Activated naive CD4-positive, alpha-beta T cell treated with anti-CD3 and anti-CD28 coated beads, Interleukin-2, amount 10 ng/mL, durations not matched to agents 7 days and 5 days (primary cell): ENCODE measurements at regions not wholly inside any gene's neighbourhood (a gene's known extent, or its start where the extent isn't known, plus 50 kb on each side); places are given as distances from the start of the nearest gene placed in this dataset.
"Not testable (repeated sequence)": the region's sequence is repeated elsewhere in the genome, so short reads cannot be mapped to it uniquely, and the experiment has no call there.

Experiments used
- CTCF ChIA-PET: fragments of 350-600 bp; sonication (Branson Sonifier 250); formaldehyde crosslinking; loops from one replicate; lab custom pipeline; 2021; ENCODE audit warnings: antibody characterized with exemption; lab: Charles Lee
- DNase-seq: peaks from one replicate; pipeline ENCODE4 v3.0.0-alpha.2; 2020
- H3K27ac Mint-ChIP-seq: one replicate; pipeline ENCODE4 v1.8.0; 2021; ENCODE audit warnings: mild to moderate bottlenecking, moderate library complexity, mixed read lengths
- H3K27me3 Mint-ChIP-seq: one replicate; pipeline ENCODE4 v1.8.0; 2021; ENCODE audit warnings: mild to moderate bottlenecking, mixed read lengths
- H3K36me3 Mint-ChIP-seq: one replicate; pipeline ENCODE4 v1.8.0; 2021; ENCODE audit warnings: mixed read lengths
- H3K4me1 Mint-ChIP-seq: one replicate; pipeline ENCODE4 v1.8.0; 2021; ENCODE audit warnings: mixed read lengths
- H3K4me3 Mint-ChIP-seq: one replicate; pipeline ENCODE4 v1.8.0; 2021; ENCODE audit warnings: mild to moderate bottlenecking, moderate library complexity, mixed read lengths
- H3K9me3 Mint-ChIP-seq: one replicate; pipeline ENCODE4 v1.8.0; 2021; ENCODE audit warnings: mixed read lengths

GRCh38 chr5:82506390-82506789, 228.2 kb upstream of the RPS23 start:
- DNase-seq, CTCF ChIA-PET, H3K27ac Mint-ChIP-seq, H3K4me3 Mint-ChIP-seq, H3K9me3 Mint-ChIP-seq, H3K27me3 Mint-ChIP-seq, H3K36me3 Mint-ChIP-seq, H3K4me1 Mint-ChIP-seq: not testable (repeated sequence)

- no peak for DNase-seq
- H3K27me3 Mint-ChIP-seq: peaks cover 14% of the 10 kb centered on the region
- no peaks in the 10 kb centered on the region for H3K9me3 Mint-ChIP-seq
- CTCF ChIA-PET: no interaction called here
- H3K36me3 Mint-ChIP-seq: no peaks in the 10 kb centered on the region
- no peaks in the 10 kb centered on the region for H3K4me1 Mint-ChIP-seq
- H3K27ac Mint-ChIP-seq: no peak overlapping the region
- no peak overlapping the region for H3K4me3 Mint-ChIP-seq
These were observed 221.6 kb upstream of the RPS23 start for GRCh38 chr5:82499725-82500244.

DNA sequence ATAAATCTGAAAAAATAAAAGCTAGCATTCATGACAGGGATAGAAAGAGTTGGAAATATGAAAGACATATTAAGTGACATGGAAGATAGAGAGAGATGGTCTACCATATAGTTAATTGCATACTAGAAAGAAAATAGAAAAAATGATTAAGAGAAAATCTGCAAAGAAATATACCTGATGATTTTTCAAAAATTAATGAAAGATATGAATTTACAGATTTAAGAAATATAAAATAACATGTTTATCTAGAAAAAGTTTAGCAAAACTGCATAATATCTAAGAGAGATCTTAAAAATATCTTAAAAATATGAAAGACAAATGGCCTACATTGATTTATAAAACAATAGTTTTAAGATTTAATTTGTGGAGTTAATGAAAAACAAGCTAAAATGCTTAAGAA, 219.1 kb upstream of the RPS23 start:
- Mint-ChIP-seq H3K9me3 (no peaks in the 10 kb centered on the region), H3K4me3 (no peak overlapping the region), H3K27me3 (peaks cover 20% of the 10 kb centered on the region), H3K4me1 (no peaks in the 10 kb centered on the region), H3K27ac (no peak overlapping the region), H3K36me3 (no peaks in the 10 kb centered on the region)
- no peak for DNase-seq
- CTCF ChIA-PET: no interaction called here

- DNase-seq: no peak
These were observed 216.8 kb upstream of the RPS23 start for GRCh38 chr5:82494942-82495341.

DNA sequence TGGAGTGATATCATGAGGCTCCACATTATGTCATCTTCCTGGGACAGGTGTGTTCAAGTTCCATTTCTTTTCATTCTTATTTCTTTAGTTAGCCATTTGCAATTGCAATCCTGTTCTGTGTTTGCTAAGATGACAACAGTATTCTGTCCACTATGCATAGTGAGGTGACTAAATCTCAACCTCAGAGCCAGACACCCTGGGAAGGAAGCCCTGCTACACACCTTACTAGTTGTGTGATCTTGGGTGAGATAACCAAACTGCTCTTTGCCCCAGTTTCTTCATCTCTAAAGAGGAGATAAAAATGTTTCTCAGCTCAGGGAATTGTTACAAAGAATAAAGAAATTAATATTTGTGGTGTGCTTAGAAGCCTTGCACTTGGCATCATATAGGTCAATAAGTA, 215.1 kb upstream of the RPS23 start:
- no peaks in the 10 kb centered on the region for H3K9me3 Mint-ChIP-seq
- DNase-seq: no peak
- no peak overlapping the region for H3K4me3 Mint-ChIP-seq
- no peaks in the 10 kb centered on the region for H3K4me1 Mint-ChIP-seq
- CTCF ChIA-PET: interaction anchor here (1.9 kb wide), 1 partner anchor 129 kb away, joined by 8 read pairs; no protein-coding TSS in a partner anchor
- peaks cover 7% of the 10 kb centered on the region for H3K27me3 Mint-ChIP-seq
- H3K27ac Mint-ChIP-seq: no peak overlapping the region
- H3K36me3 Mint-ChIP-seq: no peaks in the 10 kb centered on the region

More at GRCh38 chr5:82494942-82495341, 216.8 kb upstream of the RPS23 start:
- CTCF ChIA-PET: interaction anchor here (0.7 to 2.1 kb wide), 7 partner anchors 17 to 183 kb away, joined by 3 to 12 read pairs (median 4); no protein-coding TSS in a partner anchor
- Mint-ChIP-seq H3K27ac (no peak overlapping the region), H3K27me3 (peaks cover 12% of the 10 kb centered on the region), H3K36me3 (no peaks in the 10 kb centered on the region), H3K4me1 (no peaks in the 10 kb centered on the region), H3K9me3 (no peaks in the 10 kb centered on the region), H3K4me3 (no peak overlapping the region)

DNA sequence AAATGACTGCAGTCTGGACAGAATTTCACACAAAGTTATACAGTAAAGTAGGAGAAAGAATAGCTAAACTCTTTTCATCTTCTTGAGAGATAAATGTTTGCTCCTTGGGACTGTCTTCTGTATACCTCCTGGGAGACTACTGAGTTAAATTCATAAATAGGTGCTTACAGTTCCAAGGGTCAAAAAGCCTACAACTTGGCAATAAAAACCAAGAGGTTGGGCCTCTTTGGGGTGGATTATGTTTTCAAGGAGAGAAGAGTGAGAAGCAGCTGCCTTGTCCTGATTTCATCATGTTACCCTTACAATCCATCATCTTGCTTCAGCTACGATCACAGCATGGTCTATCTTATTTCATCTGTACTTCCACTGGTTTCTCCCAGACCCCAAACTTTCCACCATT, 213.2 kb upstream of the RPS23 start:
- DNase-seq: no peak
- Mint-ChIP-seq H3K27me3 (peaks cover 6% of the 10 kb centered on the region), H3K36me3 (no peaks in the 10 kb centered on the region), H3K4me1 (no peaks in the 10 kb centered on the region), H3K4me3 (no peak overlapping the region), H3K27ac (no peak overlapping the region), H3K9me3 (no peaks in the 10 kb centered on the region)
- CTCF ChIA-PET: interaction anchor here (0.7 kb wide), 1 partner anchor 179 kb away, joined by 3 read pairs; no protein-coding TSS in a partner anchor

- Mint-ChIP-seq H3K27ac (no peak overlapping the region), H3K27me3 (peaks cover 6% of the 10 kb centered on the region), H3K4me3 (no peak overlapping the region), H3K9me3 (no peaks in the 10 kb centered on the region), H3K36me3 (no peaks in the 10 kb centered on the region), H3K4me1 (no peaks in the 10 kb centered on the region)
- CTCF ChIA-PET: no interaction called here
- DNase-seq: no peak
These were observed 211.5 kb upstream of the RPS23 start for GRCh38 chr5:82489683-82490082.

DNA sequence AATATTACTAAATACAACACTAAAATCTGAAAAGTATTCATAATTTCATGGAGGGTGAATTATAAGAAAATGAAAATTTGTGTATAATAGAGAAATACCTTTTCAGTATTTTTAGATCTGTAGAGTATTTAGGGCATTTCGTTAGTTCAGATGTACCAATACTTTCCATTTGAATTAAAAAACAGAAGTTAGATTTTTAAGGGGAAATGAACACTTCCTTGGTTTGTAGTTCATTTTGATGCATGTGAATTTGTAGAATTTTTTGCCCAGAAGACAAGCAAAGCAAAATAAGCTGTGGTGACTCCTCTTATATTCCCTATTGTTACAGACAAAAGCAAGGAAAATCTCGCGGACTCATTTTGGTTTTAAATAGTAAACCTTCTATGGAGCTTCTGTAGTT, 209.0 kb upstream of the RPS23 start:
- no peaks in the 10 kb centered on the region for H3K36me3 Mint-ChIP-seq
- no peak overlapping the region for H3K27ac Mint-ChIP-seq
- no peaks in the 10 kb centered on the region for H3K4me1 Mint-ChIP-seq
- H3K4me3 Mint-ChIP-seq: no peak overlapping the region
- H3K9me3 Mint-ChIP-seq: no peaks in the 10 kb centered on the region
- CTCF ChIA-PET: no interaction called here
- DNase-seq: no peak
- no peaks in the 10 kb centered on the region for H3K27me3 Mint-ChIP-seq

DNA sequence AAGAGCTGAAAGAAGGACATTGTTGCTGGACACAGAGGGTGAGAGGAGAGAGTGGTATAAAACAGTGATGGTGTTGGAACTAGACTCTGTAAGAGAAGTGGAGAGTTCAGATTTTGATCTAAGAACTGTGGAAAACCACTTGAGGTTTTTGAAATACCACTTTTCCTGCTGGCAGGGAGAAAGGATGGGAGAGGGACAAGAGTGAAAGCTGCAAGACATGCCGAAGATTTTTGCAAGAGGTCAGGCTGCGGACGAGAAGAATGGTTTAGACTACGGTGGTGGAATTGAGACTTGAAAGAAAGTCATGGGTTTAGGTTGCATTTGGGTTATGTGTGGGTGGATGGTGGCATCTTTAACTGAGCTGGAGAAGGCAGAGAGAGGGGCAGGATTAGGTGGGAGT, 202.2 kb upstream of the RPS23 start:
- no peak for DNase-seq
- CTCF ChIA-PET: no interaction called here
- no peaks in the 10 kb centered on the region for H3K4me1 Mint-ChIP-seq
- H3K36me3 Mint-ChIP-seq: no peaks in the 10 kb centered on the region
- no peak overlapping the region for H3K4me3 Mint-ChIP-seq
- no peaks in the 10 kb centered on the region for H3K9me3 Mint-ChIP-seq
- peaks cover 6% of the 10 kb centered on the region for H3K27me3 Mint-ChIP-seq
- H3K27ac Mint-ChIP-seq: no peak overlapping the region

DNA sequence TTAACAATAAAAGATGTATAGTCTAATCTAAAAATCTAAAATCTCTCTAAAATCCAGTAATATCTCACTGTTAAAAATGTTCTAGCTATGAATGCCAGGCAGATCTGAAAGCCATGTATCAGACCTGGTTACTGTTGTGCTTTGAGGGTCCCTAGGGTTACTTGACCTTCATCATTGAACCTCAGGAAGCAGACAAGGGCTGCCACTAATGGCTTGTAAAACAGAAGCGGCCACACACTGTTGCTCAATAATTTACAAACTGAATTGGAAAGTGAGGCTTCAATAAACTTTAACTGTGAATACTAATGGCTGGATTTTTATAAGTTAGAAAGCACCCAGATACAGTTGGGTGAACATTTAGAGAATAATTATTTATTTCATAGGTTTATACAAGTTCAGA, 198.0 kb upstream of the RPS23 start:
- Mint-ChIP-seq H3K4me3 (no peak overlapping the region), H3K4me1 (no peaks in the 10 kb centered on the region), H3K9me3 (no peaks in the 10 kb centered on the region), H3K27me3 (peaks cover 6% of the 10 kb centered on the region), H3K36me3 (no peaks in the 10 kb centered on the region), H3K27ac (no peak overlapping the region)
- DNase-seq: no peak
- CTCF ChIA-PET: no interaction called here

DNA sequence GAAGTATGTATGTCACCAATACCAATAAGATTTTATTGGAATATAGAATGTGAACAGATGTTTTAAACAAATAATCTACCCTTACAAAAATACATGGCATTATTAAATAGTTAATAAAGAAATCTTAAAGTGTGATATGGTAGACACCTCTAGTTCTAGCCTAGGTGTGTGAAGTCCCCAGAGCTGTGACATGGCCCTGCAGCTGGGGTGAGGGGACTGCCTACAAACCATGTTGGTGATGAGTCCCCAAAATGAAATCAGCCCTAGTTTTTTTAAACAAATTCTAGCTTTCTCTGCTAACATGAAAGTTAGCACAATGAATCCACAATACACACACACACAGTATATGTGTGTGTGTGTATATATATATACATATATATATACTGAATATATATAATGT, 195.1 kb upstream of the RPS23 start:
- Mint-ChIP-seq H3K27me3 (no peaks in the 10 kb centered on the region), H3K9me3 (no peaks in the 10 kb centered on the region), H3K36me3 (no peaks in the 10 kb centered on the region), H3K4me1 (no peaks in the 10 kb centered on the region), H3K27ac (no peak overlapping the region), H3K4me3 (no peak overlapping the region)
- CTCF ChIA-PET: no interaction called here
- no peak for DNase-seq

GRCh38 chr5:82470185-82470994, 192.2 kb upstream of the RPS23 start:
- Mint-ChIP-seq H3K27ac (no peak overlapping the region), H3K36me3 (no peaks in the 10 kb centered on the region), H3K9me3 (no peaks in the 10 kb centered on the region), H3K4me1 (no peaks in the 10 kb centered on the region), H3K27me3 (no peaks in the 10 kb centered on the region), H3K4me3 (no peak overlapping the region)
- no peak for DNase-seq
- CTCF ChIA-PET: interaction anchor here (0.7 to 1.3 kb wide), 2 partner anchors 112 to 120 kb away, joined by 3 read pairs; no protein-coding TSS in a partner anchor

DNA sequence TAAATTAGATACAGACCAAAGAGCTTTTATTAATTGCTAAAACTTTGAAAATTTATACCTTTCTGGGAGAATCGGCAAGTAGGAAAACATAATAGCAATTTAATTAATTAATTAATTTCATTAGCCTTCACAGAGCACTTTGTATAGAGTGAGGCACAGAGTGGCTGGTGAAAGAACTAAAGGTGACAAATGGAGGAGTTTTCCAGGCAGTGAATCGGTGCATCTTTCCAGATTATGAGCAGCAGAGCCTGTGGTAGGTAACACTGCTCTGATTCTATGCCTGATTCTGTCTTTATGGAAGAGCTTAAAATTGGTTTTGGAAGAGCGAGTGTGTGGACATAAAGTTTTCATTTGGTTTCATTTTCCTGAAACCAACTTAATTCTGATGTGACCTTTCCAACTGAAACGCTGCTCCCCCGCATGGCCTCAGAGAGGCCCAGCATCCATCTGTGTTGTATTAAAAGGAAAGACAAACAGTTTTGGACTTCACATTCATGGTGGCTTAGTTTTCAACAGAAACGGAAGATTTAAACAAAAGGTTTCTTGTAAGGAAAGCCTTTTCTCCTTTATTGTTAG, 188.9 kb upstream of the RPS23 start:
- Mint-ChIP-seq H3K4me1 (no peaks in the 10 kb centered on the region), H3K4me3 (no peak overlapping the region), H3K9me3 (no peaks in the 10 kb centered on the region), H3K36me3 (no peaks in the 10 kb centered on the region), H3K27me3 (no peaks in the 10 kb centered on the region), H3K27ac (no peak overlapping the region)
- CTCF ChIA-PET: no interaction called here
- DNase-seq: no peak

DNA sequence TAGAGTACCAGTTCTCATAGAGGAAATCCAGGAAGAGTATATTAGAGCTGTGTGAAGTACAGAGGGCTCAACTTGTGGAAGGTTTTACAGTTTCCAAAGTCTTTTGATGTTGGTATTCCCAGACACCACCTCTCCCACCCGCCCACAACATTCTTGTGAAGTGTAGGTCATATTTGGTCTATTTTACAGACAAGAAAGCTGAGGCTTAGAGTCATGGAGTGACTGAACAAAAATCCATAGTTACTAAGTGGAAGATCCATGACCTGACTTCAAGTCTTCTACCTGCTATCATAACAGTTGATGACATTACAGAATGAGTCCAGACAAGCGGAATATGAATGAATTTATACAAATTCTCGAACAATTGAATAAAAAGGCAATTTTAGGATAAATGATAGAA, 187.1 kb upstream of the RPS23 start:
- DNase-seq: no peak
- Mint-ChIP-seq H3K4me1 (no peaks in the 10 kb centered on the region), H3K4me3 (no peak overlapping the region), H3K27me3 (no peaks in the 10 kb centered on the region), H3K36me3 (no peaks in the 10 kb centered on the region), H3K9me3 (no peaks in the 10 kb centered on the region), H3K27ac (no peak overlapping the region)
- CTCF ChIA-PET: no interaction called here

- H3K9me3 Mint-ChIP-seq: peaks cover 8% of the 10 kb centered on the region
- no peak overlapping the region for H3K4me3 Mint-ChIP-seq
These were observed 181.5 kb upstream of the RPS23 start for GRCh38 chr5:82459626-82460025.

More at GRCh38 chr5:82459626-82460025, 181.5 kb upstream of the RPS23 start:
- H3K36me3 Mint-ChIP-seq: no peaks in the 10 kb centered on the region
- H3K4me1 Mint-ChIP-seq: no peaks in the 10 kb centered on the region
- CTCF ChIA-PET: interaction anchor here (1.1 kb wide), 1 partner anchor 106 kb away, joined by 3 read pairs; no protein-coding TSS in a partner anchor
- H3K27me3 Mint-ChIP-seq: peaks cover 10% of the 10 kb centered on the region
- DNase-seq: no peak
- H3K27ac Mint-ChIP-seq: no peak overlapping the region
